ENCODE measurements at regions not wholly inside any gene's neighbourhood (a gene's known extent, or its start where the extent isn't known, plus 50 kb on each side); places are given as distances from the start of the nearest gene placed in this dataset.

DNA sequence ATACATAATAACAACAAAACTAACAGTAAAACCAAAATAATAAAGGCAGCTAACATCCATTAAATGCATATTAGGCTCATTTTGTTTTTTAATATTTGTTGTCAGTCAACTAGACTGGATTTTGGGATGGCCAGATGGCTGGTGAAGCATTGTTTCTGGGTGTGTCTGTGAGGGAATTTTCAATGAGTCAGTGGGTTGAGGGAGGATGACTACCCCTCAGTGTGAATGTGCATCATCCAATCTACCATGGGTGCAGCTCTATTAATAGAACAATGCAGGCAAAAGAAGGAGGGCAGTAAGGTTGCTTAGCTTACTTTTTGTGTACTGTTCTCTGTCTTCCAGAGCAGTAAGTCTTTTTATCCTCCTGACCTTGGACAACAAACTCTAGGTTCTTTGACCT is 484.2 kb upstream of the HS3ST1 start:
- Histone ChIP-seq H3K36me3 (no peaks in the 10 kb centered on the region), H3K9me3 (no peaks in the 10 kb centered on the region), H3K4me3 (no peak overlapping the region), H3K4me1 (no peaks in the 10 kb centered on the region), H3K27me3 (no peaks in the 10 kb centered on the region), H3K27ac (no peak overlapping the region)
- DNase-seq (no peak), ATAC-seq (no peak)
- no peak for TF ChIP-seq POLR2A (IDR thresholded peaks at IDR 0.05)
- TF ChIP-seq, protein P1, sequence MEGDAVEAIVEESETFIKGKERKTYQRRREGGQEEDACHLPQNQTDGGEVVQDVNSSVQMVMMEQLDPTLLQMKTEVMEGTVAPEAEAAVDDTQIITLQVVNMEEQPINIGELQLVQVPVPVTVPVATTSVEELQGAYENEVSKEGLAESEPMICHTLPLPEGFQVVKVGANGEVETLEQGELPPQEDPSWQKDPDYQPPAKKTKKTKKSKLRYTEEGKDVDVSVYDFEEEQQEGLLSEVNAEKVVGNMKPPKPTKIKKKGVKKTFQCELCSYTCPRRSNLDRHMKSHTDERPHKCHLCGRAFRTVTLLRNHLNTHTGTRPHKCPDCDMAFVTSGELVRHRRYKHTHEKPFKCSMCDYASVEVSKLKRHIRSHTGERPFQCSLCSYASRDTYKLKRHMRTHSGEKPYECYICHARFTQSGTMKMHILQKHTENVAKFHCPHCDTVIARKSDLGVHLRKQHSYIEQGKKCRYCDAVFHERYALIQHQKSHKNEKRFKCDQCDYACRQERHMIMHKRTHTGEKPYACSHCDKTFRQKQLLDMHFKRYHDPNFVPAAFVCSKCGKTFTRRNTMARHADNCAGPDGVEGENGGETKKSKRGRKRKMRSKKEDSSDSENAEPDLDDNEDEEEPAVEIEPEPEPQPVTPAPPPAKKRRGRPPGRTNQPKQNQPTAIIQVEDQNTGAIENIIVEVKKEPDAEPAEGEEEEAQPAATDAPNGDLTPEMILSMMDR (IDR thresholded peaks at IDR 0.05 in 4 of 5, conservative IDR thresholded peaks at IDR 0.05 in 1 of 5) = no peak
- intact Hi-C loops (cut with DNase I; ENCODE audit: low total_unique reads) = no loop called here
- in situ Hi-C loops (cut with MboI; ENCODE audit: low sequenced_read_pairs in 4 of 4) = no loop called here

DNA sequence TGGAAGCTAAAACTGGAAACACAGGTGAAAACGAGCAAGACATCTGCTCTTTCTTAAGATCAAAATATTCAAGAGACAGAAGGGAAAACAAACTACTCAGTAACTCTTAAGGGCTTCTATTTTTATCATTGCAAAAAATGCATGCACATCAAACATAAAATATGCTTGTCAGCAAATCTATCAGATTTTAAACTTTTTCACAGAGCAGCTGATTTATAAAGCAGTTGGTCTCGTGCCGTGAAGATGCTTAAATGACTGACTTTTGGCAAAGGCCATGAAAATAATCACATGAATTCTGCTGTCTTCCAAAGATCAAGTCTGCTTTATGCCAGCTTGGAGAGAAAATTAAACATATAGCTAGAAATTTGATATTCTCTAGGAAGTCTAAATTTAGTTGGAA is 482.1 kb upstream of the HS3ST1 start:
- Histone ChIP-seq H3K27me3 (no peaks in the 10 kb centered on the region), H3K9me3 (no peaks in the 10 kb centered on the region), H3K27ac (no peak overlapping the region), H3K36me3 (no peaks in the 10 kb centered on the region), H3K4me1 (no peaks in the 10 kb centered on the region), H3K4me3 (no peak overlapping the region)
- intact Hi-C loops (cut with DNase I; ENCODE audit: low total_unique reads) (no loop called here), in situ Hi-C loops (cut with MboI; ENCODE audit: low sequenced_read_pairs in 4 of 4) (no loop called here)
- DNase-seq (no peak), ATAC-seq (no peak)
- TF ChIP-seq POLR2A (IDR thresholded peaks at IDR 0.05) = no peak
- TF ChIP-seq, protein P1 (IDR thresholded peaks at IDR 0.05 in 4 of 5, conservative IDR thresholded peaks at IDR 0.05 in 1 of 5) = no peak

DNA sequence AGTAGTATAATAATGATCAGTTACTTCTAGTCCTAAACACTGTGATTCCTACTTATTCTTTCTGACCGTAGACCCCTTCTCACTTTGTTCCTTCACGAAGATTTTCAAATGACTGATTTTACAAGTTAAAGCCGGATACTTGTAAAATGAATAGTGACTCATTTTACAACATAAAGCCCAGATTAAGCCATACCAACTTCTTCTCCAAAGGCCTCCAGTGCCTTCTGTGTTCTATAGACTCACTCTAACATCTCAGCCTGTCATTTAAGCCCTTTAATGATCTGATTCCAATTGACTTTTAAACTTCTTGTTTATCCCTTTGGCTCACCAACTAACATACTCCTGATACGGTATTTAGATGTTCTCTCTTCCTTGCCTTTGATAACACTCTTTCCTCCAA is 480.0 kb upstream of the HS3ST1 start:
- Histone ChIP-seq H3K36me3 (no peaks in the 10 kb centered on the region), H3K27me3 (no peaks in the 10 kb centered on the region), H3K4me1 (no peaks in the 10 kb centered on the region), H3K4me3 (no peak overlapping the region), H3K27ac (no peak overlapping the region), H3K9me3 (no peaks in the 10 kb centered on the region)
- no peak for DNase-seq
- intact Hi-C loops (cut with DNase I; ENCODE audit: low total_unique reads) (no loop called here), in situ Hi-C loops (cut with MboI; ENCODE audit: low sequenced_read_pairs in 4 of 4) (no loop called here)
- ATAC-seq = no peak
- TF ChIP-seq POLR2A (IDR thresholded peaks at IDR 0.05) = no peak
- TF ChIP-seq, protein P1 (IDR thresholded peaks at IDR 0.05 in 4 of 5, conservative IDR thresholded peaks at IDR 0.05 in 1 of 5) = no peak

- DNase-seq = no peak
- Histone ChIP-seq H3K27me3 (no peaks in the 10 kb centered on the region), H3K9me3 (no peaks in the 10 kb centered on the region), H3K36me3 (no peaks in the 10 kb centered on the region), H3K4me1 (no peaks in the 10 kb centered on the region), H3K4me3 (no peak overlapping the region), H3K27ac (no peak overlapping the region)
- TF ChIP-seq, protein P1 (IDR thresholded peaks at IDR 0.05 in 4 of 5, conservative IDR thresholded peaks at IDR 0.05 in 1 of 5) = no peak
- no peak for TF ChIP-seq POLR2A (IDR thresholded peaks at IDR 0.05)
- ATAC-seq = no peak
- intact Hi-C loops (cut with DNase I; ENCODE audit: low total_unique reads) = no loop called here
- in situ Hi-C loops (cut with MboI; ENCODE audit: low sequenced_read_pairs in 4 of 4) = no loop called here
Observed at GRCh38 chr4:11908205-11908604, 479.5 kb upstream of the HS3ST1 start.
